CMK (cell line): ENCODE measurements at regions not wholly inside any gene's neighbourhood (a gene's known extent, or its start where the extent isn't known, plus 50 kb on each side); places are given as distances from the start of the nearest gene placed in this dataset.
"Not testable (repeated sequence)": the region's sequence is repeated elsewhere in the genome, so short reads cannot be mapped to it uniquely, and the experiment has no call there.

Source experiments
- DNase-seq: peaks from one replicate; pipeline ENCODE4 v3.0.0-alpha.2; 2010; ENCODE audit warnings: low read depth

DNA sequence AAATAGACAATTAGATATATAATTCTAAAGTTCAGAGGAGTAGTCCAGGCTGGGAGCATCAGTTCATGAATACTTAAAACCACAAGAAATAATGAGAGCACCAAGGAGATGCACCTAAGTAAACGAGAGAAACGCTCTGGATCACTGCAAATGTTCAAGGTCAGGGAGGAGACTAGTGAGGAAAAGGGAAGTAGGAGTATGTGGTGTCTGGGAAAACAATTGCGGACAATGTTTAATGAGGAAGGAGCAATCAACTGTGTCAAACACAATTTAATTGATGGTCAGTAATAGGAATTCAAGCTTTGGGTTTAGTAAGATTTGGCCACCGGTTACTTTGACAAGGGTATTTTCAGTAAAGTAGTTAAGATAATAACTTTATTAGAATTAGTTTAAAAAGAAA, 652.2 kb downstream of the DACH1 start:
- DNase-seq: no peak

DNA sequence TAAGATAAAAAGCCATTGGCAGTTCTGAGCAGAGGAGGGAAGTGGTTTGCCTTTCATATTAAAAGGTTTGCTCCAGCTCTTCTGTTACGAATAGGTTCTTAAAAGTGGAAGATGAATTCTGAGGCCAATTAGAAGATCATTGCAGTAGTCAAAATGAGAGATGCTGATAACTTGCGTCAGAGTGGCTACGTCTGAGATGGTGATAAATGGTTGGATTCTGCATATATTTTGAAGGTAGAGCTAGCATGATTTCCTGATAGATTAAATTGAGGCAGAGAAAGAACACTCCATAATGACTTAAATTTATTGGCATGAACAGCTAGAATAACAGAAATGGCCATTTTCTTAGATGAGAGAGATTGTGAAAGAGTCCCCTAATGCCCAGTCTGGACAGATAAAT, 652.6 kb downstream of the DACH1 start:
- DNase-seq: no peak

- no peak for DNase-seq
These were observed 653.7 kb downstream of the DACH1 start for GRCh38 chr13:71213252-71213821.

- DNase-seq: no peak
These were observed 656.1 kb downstream of the DACH1 start for GRCh38 chr13:71210861-71211260.

GRCh38 chr13:71209217-71209616, 657.8 kb downstream of the DACH1 start:
- no peak for DNase-seq

DNA sequence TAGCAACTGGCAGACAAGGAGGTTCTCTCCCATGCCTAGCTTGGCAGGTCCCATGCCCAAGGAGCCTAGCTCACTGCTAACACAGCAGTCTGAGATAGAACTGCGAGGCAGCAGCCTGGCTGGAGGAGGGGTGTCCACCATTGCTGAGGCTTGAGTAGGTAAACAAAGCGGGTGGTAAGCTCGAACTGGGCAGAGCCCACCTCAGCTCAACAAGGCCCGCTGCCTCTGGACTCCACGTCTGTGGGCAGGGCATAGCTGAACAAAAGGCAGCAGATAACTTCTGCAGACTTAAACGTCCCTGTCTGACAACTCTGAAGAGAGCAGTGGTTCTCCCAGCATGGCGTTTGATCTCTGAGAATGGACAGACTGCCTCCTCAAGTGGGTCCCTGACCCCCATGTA, 682.4 kb downstream of the DACH1 start:
- DNase-seq: not testable (repeated sequence)

DNA sequence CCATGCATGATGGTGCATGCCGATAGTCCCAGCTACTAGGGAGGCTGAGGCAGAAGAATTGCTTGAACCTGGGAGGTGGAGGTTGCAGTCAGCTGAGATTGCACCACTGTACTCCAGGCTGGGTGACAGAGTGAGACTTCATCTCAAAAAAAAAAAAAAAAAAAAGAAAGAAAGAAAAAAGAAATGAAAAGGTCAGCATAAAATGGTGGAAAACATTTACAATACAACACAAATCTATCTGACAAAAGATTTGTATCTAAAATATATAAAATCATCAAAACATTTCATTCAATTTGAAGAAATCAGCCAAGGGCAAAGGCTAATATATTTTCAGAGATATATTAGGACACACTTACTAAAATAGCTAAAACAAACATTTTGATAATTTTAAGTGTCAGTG, 683.7 kb downstream of the DACH1 start:
- DNase-seq: not testable (repeated sequence)

DNA sequence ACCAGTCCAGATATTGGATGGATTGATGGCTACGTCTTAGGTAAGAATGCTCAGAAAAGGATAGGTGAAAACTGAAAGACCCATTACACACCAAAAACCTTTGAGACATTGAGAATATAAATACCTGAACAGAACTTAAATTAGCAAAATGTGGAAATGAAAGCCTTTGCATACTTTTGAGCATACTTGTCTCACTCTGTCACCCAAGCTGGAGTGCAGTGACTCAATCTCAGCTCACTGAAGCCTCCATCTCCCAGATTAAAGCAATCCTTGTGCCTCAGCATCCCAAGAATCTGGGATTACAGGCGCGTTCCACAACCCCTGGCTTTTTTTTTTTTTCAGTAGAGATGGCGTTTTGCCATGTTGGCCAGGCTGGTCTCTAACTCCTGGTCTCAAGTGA, 695.3 kb downstream of the DACH1 start:
- no peak for DNase-seq

DNA sequence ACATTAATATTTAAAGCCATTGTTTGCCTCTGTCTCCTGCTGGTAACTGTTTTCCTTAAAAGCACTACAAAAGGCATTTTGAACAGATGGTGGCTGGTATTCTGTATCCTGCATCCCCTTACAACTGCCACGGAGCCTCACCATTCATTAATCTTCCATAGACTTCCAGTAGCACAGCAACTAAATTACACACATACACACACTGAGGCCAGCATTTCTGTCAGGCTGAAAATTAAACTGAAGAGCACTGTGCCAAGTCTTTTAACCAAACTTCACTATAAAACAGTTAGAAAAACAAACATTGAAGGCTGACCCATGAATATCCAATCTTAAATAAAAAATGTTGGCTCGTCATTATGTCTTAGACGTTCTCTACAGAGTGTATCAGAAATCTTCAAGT, 697.8 kb downstream of the DACH1 start:
- no peak for DNase-seq

DNA sequence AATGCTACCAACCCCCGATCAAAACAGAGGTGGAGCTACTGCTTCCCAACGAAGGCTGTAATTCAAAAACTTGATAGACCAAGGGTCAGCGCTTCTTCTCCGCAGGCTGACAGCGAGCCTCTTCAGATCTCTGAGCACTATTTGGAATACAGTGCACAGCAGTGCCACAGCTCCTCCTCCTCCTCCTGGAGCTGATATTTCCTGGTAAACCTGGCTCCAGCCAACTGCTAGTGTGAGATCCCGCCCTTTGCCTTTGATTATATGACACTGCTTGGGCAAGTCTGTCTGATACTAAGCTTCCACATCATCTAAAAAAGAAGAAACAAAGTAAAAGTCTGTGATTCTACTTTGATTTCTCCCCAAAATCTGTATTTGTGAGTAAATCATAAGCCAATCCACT, 710.5 kb downstream of the DACH1 start:
- no peak for DNase-seq

GRCh38 chr13:71149498-71150363, 717.3 kb downstream of the DACH1 start:
- DNase-seq: no peak

DNA sequence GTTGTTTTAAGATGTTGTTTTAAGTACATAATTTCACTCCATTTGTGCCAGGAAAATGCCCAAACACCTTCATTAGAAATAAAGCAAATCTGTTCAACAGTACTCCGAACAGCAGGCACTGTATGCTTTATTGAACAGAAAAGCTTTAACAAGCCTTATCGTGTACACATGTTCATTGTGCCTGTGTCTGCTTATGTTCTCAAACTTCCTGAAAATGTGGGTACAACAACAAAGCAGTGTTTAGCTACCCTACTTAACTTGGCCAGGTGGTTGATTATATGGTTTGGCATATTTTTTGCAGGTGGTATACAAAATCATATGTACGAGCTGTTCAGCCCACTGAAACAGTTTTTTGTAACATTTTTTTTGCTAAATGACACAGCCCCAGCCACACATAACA, 718.0 kb downstream of the DACH1 start:
- no peak for DNase-seq

GRCh38 chr13:71148396-71148795, 718.6 kb downstream of the DACH1 start:
- no peak for DNase-seq

DNA sequence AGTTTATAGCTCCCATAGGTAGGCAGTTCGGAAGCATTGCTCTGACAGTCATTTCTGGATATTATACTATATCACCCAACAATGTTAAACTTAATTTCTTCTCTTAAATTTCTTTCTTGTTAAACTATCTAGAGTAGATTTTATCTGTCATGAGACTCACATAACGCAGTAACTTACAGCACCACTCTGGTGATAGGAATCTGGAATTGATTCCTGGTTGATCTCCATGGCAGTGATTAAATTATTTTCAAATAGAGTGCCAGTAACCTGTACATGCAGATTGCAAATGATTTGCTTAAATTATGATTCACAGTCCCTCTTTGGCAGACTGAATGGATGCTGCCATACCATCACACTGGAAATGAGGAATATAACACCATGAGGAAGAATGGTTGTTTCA, 722.1 kb downstream of the DACH1 start:
- no peak for DNase-seq

- DNase-seq: no peak
These were observed 729.9 kb downstream of the DACH1 start for GRCh38 chr13:71137101-71137500.

DNA sequence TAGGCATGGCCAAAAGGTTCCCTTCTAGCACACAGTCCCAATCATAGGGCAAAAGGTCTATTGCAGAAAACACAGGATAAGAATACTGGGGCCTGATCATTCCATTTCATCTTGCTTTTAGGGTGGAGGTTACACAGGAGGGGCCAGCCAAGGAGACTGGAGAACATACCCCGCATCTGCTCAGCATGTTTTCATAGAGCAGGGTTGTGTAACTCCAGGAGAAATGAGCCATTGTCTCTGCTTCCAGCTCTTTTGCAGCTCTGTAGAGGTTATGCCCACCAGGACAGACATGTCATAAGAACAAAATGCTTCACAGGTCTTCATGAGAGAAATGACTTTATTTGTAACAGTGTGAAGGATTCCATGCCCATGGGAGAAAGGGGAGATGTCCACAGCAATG, 742.8 kb downstream of the DACH1 start:
- DNase-seq: no peak

DNA sequence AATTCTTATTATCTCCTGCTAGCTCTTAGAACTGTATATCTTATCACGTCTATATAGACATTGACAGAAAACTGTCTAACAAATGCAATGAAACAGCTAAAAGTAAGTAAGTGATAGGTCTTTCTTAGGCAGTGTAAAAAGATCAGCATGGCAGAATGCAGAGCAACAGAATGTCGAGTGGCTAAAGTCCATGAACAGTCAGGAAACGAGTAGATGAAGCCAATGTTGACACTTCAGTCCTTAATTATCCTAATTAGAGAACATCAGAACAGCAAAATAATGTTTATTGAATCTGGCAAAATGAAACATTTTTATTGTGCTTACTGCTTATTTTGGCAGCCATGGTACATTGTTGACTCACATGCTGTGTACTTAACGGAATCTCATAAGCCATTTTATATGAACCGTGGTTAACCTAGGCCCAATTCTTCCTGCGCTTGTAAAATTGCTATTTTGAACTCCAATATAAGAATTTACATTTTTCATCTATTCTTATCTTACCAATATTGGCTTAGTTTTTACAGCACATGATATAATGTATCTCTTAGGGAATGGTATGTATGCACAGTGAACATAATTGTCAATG, 748.1 kb downstream of the DACH1 start:
- DNase-seq: no peak

GRCh38 chr13:71117920-71118319, 749.1 kb downstream of the DACH1 start:
- DNase-seq: no peak

DNA sequence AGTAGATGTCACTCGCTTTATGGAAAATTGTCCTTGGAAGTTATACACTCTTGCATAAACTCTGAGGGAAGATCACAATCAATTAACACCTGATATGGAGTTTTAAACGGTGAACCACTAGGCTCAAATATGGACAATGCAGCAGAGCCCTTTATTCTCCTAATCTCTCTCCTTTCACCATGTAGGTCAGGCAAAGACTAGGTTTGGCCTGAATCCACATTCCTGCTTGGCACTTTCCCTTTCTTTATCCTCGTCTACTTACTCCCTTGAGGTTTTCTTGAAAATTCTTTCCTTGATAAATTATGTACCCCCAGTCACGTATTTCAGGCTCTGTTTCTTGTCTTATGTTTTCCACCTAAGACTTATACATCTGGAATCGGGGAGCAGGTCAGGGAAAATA, 751.7 kb downstream of the DACH1 start:
- no peak for DNase-seq

GRCh38 chr13:71096421-71096820, 770.6 kb downstream of the DACH1 start:
- DNase-seq: no peak

DNA sequence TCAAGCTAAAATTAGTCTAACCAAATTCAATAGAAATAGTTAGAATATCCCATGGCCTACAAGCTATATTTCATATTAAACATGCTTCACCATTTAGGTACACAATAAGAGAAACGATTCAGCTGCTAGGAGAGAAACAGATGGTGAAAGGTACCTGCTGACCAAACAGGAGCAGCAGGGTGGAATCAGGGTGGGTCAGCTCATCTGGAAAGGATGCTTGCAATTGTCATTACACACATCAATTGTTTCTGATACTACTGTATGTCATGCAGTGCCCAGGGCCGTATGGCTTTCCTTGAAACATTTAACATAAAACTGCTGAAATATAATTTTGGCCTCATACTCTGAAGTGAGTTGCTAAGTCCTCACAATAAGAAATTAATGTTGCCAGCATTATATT, 776.0 kb downstream of the DACH1 start:
- no peak for DNase-seq

GRCh38 chr13:71089056-71089455, 777.9 kb downstream of the DACH1 start:
- no peak for DNase-seq

- no peak for DNase-seq
These were observed 779.6 kb downstream of the DACH1 start for GRCh38 chr13:71087432-71087831.

DNA sequence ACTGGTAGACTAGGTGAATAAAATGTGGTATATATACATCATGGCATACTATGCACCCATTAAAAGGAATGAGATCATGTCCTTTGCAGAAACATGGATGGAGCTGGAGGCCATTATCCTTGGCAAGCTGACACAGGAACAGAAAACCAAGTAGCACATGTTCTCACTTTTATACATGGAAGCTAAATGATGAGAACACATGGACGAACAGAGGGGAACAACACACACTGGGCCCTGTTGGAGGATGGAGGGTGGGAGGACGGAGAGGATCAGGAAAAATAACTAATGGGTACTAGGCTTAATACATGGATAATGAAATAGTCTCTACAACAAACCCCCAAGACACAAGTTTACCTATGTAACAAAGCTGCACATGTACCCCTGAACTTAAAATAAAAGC, 780.0 kb downstream of the DACH1 start:
- no peak for DNase-seq
